ENCODE measurements at regions not wholly inside any gene's neighbourhood (a gene's known extent, or its start where the extent isn't known, plus 50 kb on each side); places are given as distances from the start of the nearest gene placed in this dataset.

- TF ChIP-seq, protein P1, sequence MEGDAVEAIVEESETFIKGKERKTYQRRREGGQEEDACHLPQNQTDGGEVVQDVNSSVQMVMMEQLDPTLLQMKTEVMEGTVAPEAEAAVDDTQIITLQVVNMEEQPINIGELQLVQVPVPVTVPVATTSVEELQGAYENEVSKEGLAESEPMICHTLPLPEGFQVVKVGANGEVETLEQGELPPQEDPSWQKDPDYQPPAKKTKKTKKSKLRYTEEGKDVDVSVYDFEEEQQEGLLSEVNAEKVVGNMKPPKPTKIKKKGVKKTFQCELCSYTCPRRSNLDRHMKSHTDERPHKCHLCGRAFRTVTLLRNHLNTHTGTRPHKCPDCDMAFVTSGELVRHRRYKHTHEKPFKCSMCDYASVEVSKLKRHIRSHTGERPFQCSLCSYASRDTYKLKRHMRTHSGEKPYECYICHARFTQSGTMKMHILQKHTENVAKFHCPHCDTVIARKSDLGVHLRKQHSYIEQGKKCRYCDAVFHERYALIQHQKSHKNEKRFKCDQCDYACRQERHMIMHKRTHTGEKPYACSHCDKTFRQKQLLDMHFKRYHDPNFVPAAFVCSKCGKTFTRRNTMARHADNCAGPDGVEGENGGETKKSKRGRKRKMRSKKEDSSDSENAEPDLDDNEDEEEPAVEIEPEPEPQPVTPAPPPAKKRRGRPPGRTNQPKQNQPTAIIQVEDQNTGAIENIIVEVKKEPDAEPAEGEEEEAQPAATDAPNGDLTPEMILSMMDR (IDR thresholded peaks at IDR 0.05; ENCODE audit: insufficient read depth, low read length) = no peak
- TF ChIP-seq, protein P2, sequence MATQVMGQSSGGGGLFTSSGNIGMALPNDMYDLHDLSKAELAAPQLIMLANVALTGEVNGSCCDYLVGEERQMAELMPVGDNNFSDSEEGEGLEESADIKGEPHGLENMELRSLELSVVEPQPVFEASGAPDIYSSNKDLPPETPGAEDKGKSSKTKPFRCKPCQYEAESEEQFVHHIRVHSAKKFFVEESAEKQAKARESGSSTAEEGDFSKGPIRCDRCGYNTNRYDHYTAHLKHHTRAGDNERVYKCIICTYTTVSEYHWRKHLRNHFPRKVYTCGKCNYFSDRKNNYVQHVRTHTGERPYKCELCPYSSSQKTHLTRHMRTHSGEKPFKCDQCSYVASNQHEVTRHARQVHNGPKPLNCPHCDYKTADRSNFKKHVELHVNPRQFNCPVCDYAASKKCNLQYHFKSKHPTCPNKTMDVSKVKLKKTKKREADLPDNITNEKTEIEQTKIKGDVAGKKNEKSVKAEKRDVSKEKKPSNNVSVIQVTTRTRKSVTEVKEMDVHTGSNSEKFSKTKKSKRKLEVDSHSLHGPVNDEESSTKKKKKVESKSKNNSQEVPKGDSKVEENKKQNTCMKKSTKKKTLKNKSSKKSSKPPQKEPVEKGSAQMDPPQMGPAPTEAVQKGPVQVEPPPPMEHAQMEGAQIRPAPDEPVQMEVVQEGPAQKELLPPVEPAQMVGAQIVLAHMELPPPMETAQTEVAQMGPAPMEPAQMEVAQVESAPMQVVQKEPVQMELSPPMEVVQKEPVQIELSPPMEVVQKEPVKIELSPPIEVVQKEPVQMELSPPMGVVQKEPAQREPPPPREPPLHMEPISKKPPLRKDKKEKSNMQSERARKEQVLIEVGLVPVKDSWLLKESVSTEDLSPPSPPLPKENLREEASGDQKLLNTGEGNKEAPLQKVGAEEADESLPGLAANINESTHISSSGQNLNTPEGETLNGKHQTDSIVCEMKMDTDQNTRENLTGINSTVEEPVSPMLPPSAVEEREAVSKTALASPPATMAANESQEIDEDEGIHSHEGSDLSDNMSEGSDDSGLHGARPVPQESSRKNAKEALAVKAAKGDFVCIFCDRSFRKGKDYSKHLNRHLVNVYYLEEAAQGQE (IDR thresholded peaks at IDR 0.05; ENCODE audit: insufficient replicate concordance, low read depth) = no peak
Observed at GRCh38 chr6:98775205-98775604, 59.2 kb upstream of the POU3F2 start.

All from HL-60 (cell line).